ENCODE measurements at regions not wholly inside any gene's neighbourhood (a gene's known extent, or its start where the extent isn't known, plus 50 kb on each side); places are given as distances from the start of the nearest gene placed in this dataset.

DNA sequence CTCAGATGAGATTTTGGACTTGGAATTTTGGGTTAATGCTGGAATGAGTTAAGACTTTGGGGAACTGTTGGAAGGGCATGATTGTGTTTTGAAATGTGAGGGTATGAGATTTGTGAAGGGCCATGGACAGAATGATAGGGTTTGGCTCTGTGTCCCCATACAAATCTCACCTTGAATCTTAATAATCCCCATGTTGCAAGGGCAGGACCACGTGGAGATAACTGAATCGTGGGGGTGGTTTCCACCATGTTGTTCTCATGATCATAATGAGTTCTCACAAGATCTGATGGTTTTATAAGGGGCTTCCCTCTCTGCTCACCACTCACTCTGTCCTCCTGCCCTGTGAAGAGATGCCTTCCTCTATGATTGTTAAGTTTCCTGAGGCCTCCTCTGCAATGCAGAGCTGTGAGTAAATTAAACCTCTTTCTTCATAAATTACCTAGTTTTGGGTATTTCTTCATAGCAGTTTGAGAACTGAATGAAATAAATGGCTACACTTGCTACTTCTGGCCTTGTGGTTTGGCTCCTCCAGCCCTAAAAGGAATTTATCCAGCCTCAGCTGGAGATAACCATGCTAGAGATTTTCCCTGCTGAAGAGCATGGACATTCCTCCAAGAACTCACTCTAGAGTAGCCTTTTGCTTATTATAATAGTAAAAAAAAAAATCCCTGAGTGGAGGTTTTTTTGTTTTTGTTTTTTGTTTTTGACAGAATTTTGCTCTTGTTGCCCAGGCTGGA, 144.3 kb upstream of the TFPI start:
- TF ChIP-seq, protein P1, sequence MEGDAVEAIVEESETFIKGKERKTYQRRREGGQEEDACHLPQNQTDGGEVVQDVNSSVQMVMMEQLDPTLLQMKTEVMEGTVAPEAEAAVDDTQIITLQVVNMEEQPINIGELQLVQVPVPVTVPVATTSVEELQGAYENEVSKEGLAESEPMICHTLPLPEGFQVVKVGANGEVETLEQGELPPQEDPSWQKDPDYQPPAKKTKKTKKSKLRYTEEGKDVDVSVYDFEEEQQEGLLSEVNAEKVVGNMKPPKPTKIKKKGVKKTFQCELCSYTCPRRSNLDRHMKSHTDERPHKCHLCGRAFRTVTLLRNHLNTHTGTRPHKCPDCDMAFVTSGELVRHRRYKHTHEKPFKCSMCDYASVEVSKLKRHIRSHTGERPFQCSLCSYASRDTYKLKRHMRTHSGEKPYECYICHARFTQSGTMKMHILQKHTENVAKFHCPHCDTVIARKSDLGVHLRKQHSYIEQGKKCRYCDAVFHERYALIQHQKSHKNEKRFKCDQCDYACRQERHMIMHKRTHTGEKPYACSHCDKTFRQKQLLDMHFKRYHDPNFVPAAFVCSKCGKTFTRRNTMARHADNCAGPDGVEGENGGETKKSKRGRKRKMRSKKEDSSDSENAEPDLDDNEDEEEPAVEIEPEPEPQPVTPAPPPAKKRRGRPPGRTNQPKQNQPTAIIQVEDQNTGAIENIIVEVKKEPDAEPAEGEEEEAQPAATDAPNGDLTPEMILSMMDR (IDR thresholded peaks at IDR 0.05), result no peak
- no peak for TF ChIP-seq POLR2A (IDR thresholded peaks at IDR 0.05)

Measured in body of pancreas (tissue), 4 donors.